Activated T-cell treated with anti-CD3 and anti-CD28 coated beads, Interleukin-2, amount 50 U/mL, for 1 hour (primary cell): ENCODE measurements at regions not wholly inside any gene's neighbourhood (a gene's known extent, or its start where the extent isn't known, plus 50 kb on each side); places are given as distances from the start of the nearest gene placed in this dataset.
"Not testable (repeated sequence)": the region's sequence is repeated elsewhere in the genome, so short reads cannot be mapped to it uniquely, and the experiment has no call there.

Experiments used
- DNase-seq: peaks from one replicate; pipeline ENCODE4 v3.0.0-alpha.2; 2020

GRCh38 chr16:6709736-6710135, 622.9 kb upstream of the RBFOX1 start:
- DNase-seq: no peak

- DNase-seq: no peak
Measured at GRCh38 chr16:6708576-6709215, 623.9 kb upstream of the RBFOX1 start.

- DNase-seq: no peak
Measured at GRCh38 chr16:6704306-6704930, 628.2 kb upstream of the RBFOX1 start.

- DNase-seq: no peak
Measured at GRCh38 chr16:6701096-6701495, 631.5 kb upstream of the RBFOX1 start.

GRCh38 chr16:6698548-6698947, 634.1 kb upstream of the RBFOX1 start:
- DNase-seq: no peak

GRCh38 chr16:6695666-6696065, 637.0 kb upstream of the RBFOX1 start:
- no peak for DNase-seq

- DNase-seq: no peak
Measured at GRCh38 chr16:6694636-6695035, 638.0 kb upstream of the RBFOX1 start.

GRCh38 chr16:6693418-6693817, 639.2 kb upstream of the RBFOX1 start:
- DNase-seq: not testable (repeated sequence)

- DNase-seq: no peak
Measured at GRCh38 chr16:6692874-6693273, 639.8 kb upstream of the RBFOX1 start.

- no peak for DNase-seq
Measured at GRCh38 chr16:6690741-6691140, 641.9 kb upstream of the RBFOX1 start.

GRCh38 chr16:6689643-6690042, 643.0 kb upstream of the RBFOX1 start:
- no peak for DNase-seq

GRCh38 chr16:6687593-6687992, 645.1 kb upstream of the RBFOX1 start:
- DNase-seq: no peak

GRCh38 chr16:6684076-6684673, 648.5 kb upstream of the RBFOX1 start:
- no peak for DNase-seq

- no peak for DNase-seq
Measured at GRCh38 chr16:6682142-6682811, 650.4 kb upstream of the RBFOX1 start.

GRCh38 chr16:6678586-6678985, 654.1 kb upstream of the RBFOX1 start:
- no peak for DNase-seq

- DNase-seq: no peak
Measured at GRCh38 chr16:6674071-6674470, 658.6 kb upstream of the RBFOX1 start.

- no peak for DNase-seq
Measured at GRCh38 chr16:6672507-6672906, 660.1 kb upstream of the RBFOX1 start.

- DNase-seq: no peak
Measured at GRCh38 chr16:6667393-6667792, 665.3 kb upstream of the RBFOX1 start.

- no peak for DNase-seq
Measured at GRCh38 chr16:6665126-6665525, 667.5 kb upstream of the RBFOX1 start.

GRCh38 chr16:6663668-6664067, 669.0 kb upstream of the RBFOX1 start:
- no peak for DNase-seq

GRCh38 chr16:6656760-6657159, 675.9 kb upstream of the RBFOX1 start:
- DNase-seq: no peak

- DNase-seq: no peak
Measured at GRCh38 chr16:6646891-6647290, 685.8 kb upstream of the RBFOX1 start.

GRCh38 chr16:6645768-6646568, 686.7 kb upstream of the RBFOX1 start:
- no peak for DNase-seq
